ENCODE measurements at regions not wholly inside any gene's neighbourhood (a gene's known extent, or its start where the extent isn't known, plus 50 kb on each side); places are given as distances from the start of the nearest gene placed in this dataset.
"Not testable (repeated sequence)": the region's sequence is repeated elsewhere in the genome, so short reads cannot be mapped to it uniquely, and the experiment has no call there.

GRCh38 chr5:40355181-40355580 lies 324.5 kb upstream of the PTGER4 start:
- no peak for DNase-seq (ENCODE audit: insufficient read length, low spot score)
- no peak for FAIRE-seq
- no peak for TF ChIP-seq CTCF (IDR thresholded peaks at IDR 0.05; ENCODE audit: insufficient read depth, missing control alignments)

- no peak for TF ChIP-seq CTCF (IDR thresholded peaks at IDR 0.05; ENCODE audit: insufficient read depth, missing control alignments)
- no peak for DNase-seq (ENCODE audit: insufficient read length, low spot score)
- no peak for FAIRE-seq
These were observed 325.5 kb upstream of the PTGER4 start for GRCh38 chr5:40354171-40354570.

GRCh38 chr5:40353442-40353841 lies 326.3 kb upstream of the PTGER4 start:
- DNase-seq (ENCODE audit: insufficient read length, low spot score) (no peak), FAIRE-seq (no peak)
- no peak for TF ChIP-seq CTCF (IDR thresholded peaks at IDR 0.05; ENCODE audit: insufficient read depth, missing control alignments)

- FAIRE-seq (no peak), DNase-seq (ENCODE audit: insufficient read length, low spot score) (no peak)
- TF ChIP-seq CTCF (IDR thresholded peaks at IDR 0.05; ENCODE audit: insufficient read depth, missing control alignments): no peak
These were observed 331.6 kb upstream of the PTGER4 start for GRCh38 chr5:40347981-40348725.

- FAIRE-seq: no peak
- TF ChIP-seq CTCF (IDR thresholded peaks at IDR 0.05; ENCODE audit: insufficient read depth, missing control alignments): no peak
- DNase-seq (ENCODE audit: insufficient read length, low spot score): no peak
These were observed 332.8 kb upstream of the PTGER4 start for GRCh38 chr5:40346901-40347300.

GRCh38 chr5:40338434-40338833 lies 341.3 kb upstream of the PTGER4 start:
- DNase-seq (ENCODE audit: insufficient read length, low spot score); FAIRE-seq: not testable (repeated sequence)

GRCh38 chr5:40334242-40334635 lies 345.5 kb upstream of the PTGER4 start:
- TF ChIP-seq CTCF (IDR thresholded peaks at IDR 0.05; ENCODE audit: insufficient read depth, missing control alignments): no peak
- DNase-seq (ENCODE audit: insufficient read length, low spot score) (no peak), FAIRE-seq (no peak)
